Erythroblast (primary cell): ENCODE measurements at regions not wholly inside any gene's neighbourhood (a gene's known extent, or its start where the extent isn't known, plus 50 kb on each side); places are given as distances from the start of the nearest gene placed in this dataset.

Source experiments
- GATA1 ChIP-seq: IDR thresholded peaks from 2 replicates; pipeline ENCODE4 v1.6.1; 2011; ENCODE audit warnings: low read depth, mild to moderate bottlenecking, control low read depth, low read length, moderate library complexity
- POLR2A ChIP-seq: IDR thresholded peaks from 2 replicates; pipeline ENCODE4 v1.6.1; 2011; ENCODE audit warnings: mild to moderate bottlenecking, low read length

DNA sequence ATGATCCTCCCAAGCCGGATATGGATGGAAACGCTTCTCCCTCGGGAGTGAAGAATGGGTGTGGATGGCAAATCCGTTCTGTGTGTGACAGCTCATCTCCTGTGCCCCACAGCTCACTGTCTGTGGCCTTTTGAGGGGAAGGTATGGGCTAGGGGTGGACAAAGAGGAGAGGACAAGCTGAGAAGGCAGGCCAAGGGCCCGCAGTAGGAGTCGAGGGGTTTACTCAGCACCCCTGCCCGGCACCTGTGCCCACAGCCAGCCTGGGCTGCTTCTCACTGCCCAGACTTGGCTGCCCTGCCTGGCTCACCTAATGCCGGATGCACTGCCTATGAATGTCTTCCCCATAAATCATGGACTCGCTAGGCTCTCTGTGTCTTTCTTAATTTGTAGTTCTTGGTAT is 503.8 kb downstream of the TCERG1L start:
- TF ChIP-seq POLR2A, result no peak
- no peak for TF ChIP-seq GATA1
